ENCODE measurements at regions not wholly inside any gene's neighbourhood (a gene's known extent, or its start where the extent isn't known, plus 50 kb on each side); places are given as distances from the start of the nearest gene placed in this dataset.
A peak's percentile ranks its signal among the peaks of the same experiment; 100 is the strongest.

DNA sequence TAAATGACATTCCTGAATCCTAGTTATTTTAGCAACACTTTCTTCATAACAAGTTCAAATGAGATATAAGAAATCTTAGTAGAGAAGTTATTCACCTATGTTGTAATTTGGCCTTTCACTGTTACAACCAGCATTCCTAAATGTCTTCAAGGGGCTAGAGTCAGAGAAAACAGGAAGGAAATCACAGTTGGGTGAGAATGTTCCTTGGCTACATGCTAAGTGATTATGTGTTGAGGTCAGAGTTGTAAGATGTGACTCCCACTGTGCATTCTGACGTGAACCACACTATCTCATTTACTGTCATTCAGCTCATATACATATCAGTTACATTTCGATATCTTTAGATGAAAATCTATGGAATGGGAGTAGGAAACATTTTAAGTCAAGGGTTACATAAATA is 51.0 kb upstream of the MLIP start:
- DNase-seq, result peak; percentile 24

All from OCI-M1 (cell line).